Right lobe of liver (tissue), 6 donors: ENCODE measurements at regions not wholly inside any gene's neighbourhood (a gene's known extent, or its start where the extent isn't known, plus 50 kb on each side); places are given as distances from the start of the nearest gene placed in this dataset.

Experiments used
- ATAC-seq, 4 donors: fragments of 200-7000 bp; cut with Tn5 transposase; one replicate each; pipeline ENCODE4 v1.9.1; 2020; ENCODE audit warnings: mild to moderate bottlenecking in 4 of 4, moderate library complexity in 4 of 4
- DNase-seq, 3 donors: peaks; one replicate each; pipeline ENCODE4 v3.0.0-alpha.2; 2020
- H3K27ac ChIP-seq, 3 donors: fragments of 200-600 bp; one replicate each; pipeline ENCODE4 v1.8.0; 2022
- H3K27me3 ChIP-seq, 2 donors: fragments of 200-600 bp; one replicate each; pipeline ENCODE4 v1.8.0; 2022
- H3K36me3 ChIP-seq, 4 donors: fragments of 200-600 bp; sonication (generic) in 1 of 4; one replicate each; pipeline versions ENCODE4 v1.5.1 to v1.8.0; 2017 to 2022; ENCODE audit warnings: control low read depth in 1 of 4
- H3K4me1 ChIP-seq, 4 donors: fragments of 200-600 bp; sonication (generic) in 1 of 4; one replicate each; pipeline versions ENCODE4 v1.5.1 to v1.8.0; 2017 to 2022; ENCODE audit warnings: control low read depth in 1 of 4
- H3K4me3 ChIP-seq, 3 donors: fragments of 200-600 bp; one replicate each; pipeline ENCODE4 v1.8.0; 2022
- H3K9me3 ChIP-seq, 4 donors: fragments of 200-600 bp; sonication (generic) in 1 of 4; one replicate each; pipeline versions ENCODE4 v1.5.1 to v1.8.0; 2017 to 2022; ENCODE audit warnings: control low read depth in 1 of 4
- CTCF ChIP-seq, 4 donors: fragments of 200-600 bp in 3 of 4; fragments of 450-650 bp in 1 of 4; IDR thresholded peaks; one replicate each; pipeline versions ENCODE4 v1.5.1 to v1.8.0; 2016 to 2022; ENCODE audit warnings: antibody characterized with exemption in 4 of 4, mild to moderate bottlenecking in 2 of 4
- POLR2A ChIP-seq: fragments of 450-650 bp; IDR thresholded peaks from one replicate; pipeline ENCODE4 v1.6.1; 2017; ENCODE audit warnings: antibody characterized with exemption, mild to moderate bottlenecking
- WGBS: methylation state at CpG from one replicate; pipeline ENCODE4 v1.1.6; 2018; ENCODE audit warnings: low coverage, low lambda C conversion rate; ENCODE audit not compliant: insufficient coverage; ENCODE audit errors: missing lambda C conversion rate; 5-methylcytosine and 5-hydroxymethylcytosine counted together
- intact Hi-C, 2 donors: fragments of 100-400 bp; cut with DNase I; formaldehyde crosslinking; loops; one replicate each; pipeline versions ENCODE4 v1.11.2 to v1.14.1; 2022
- donor health status: DM: no; HTN: yes; CAD: no.
- donor health status: DM: no; HTN: no; CAD: no.
- donor health status: DM: no; HTN: no; CAD: no.
- donor health status: DM: no; HTN: yes; CAD: no.
- donor health status: DM: no; HTN: yes; CAD: no.

GRCh38 chr5:57675236-57675635 lies 192.6 kb upstream of the ACTBL2 start:
- 86% methylated on average over 1 of the region's 1 CpG for WGBS
- intact Hi-C loops = no loop called here
- Histone ChIP-seq H3K4me1 (no peaks in the 10 kb centered on the region), H3K27ac (no peak overlapping the region), H3K4me3 (no peak overlapping the region), H3K36me3 (no peaks in the 10 kb centered on the region), H3K27me3 (no peaks in the 10 kb centered on the region), H3K9me3 (no peaks in the 10 kb centered on the region)
- ATAC-seq (no peak), DNase-seq (no peak)
- TF ChIP-seq CTCF (IDR thresholded peaks at IDR 0.05) (no peak), POLR2A (no peak)

- TF ChIP-seq POLR2A (no peak), CTCF (IDR thresholded peaks at IDR 0.05) (no peak)
- Histone ChIP-seq H3K27me3 (no peaks in the 10 kb centered on the region), H3K9me3 (no peaks in the 10 kb centered on the region), H3K4me3 (no peak overlapping the region), H3K4me1 (no peaks in the 10 kb centered on the region), H3K27ac (no peak overlapping the region), H3K36me3 (no peaks in the 10 kb centered on the region)
- ATAC-seq (no peak), DNase-seq (no peak)
- intact Hi-C loops = no loop called here
Measured at GRCh38 chr5:57671371-57671770, 188.8 kb upstream of the ACTBL2 start.

GRCh38 chr5:57666582-57666981 lies 184.0 kb upstream of the ACTBL2 start:
- TF ChIP-seq CTCF (IDR thresholded peaks at IDR 0.05) = no peak
- no peaks in the 10 kb centered on the region for H3K9me3 ChIP-seq
- no peak overlapping the region for H3K4me3 ChIP-seq
- no peaks in the 10 kb centered on the region for H3K4me1 ChIP-seq
- intact Hi-C loops = no loop called here
- H3K27me3 ChIP-seq = no peaks in the 10 kb centered on the region
- DNase-seq (no peak), ATAC-seq (no peak)
- H3K27ac ChIP-seq = no peak overlapping the region
- H3K36me3 ChIP-seq = peaks cover 0 to 5% (median 1%) of the 10 kb centered on the region in 4 donors

GRCh38 chr5:57665146-57665936 lies 182.7 kb upstream of the ACTBL2 start:
- peaks cover 0 to 5% (median 1%) of the 10 kb centered on the region in 4 donors for H3K36me3 ChIP-seq
- DNase-seq (no peak), ATAC-seq (no peak)
- no peak for TF ChIP-seq POLR2A
- no peak for TF ChIP-seq CTCF (IDR thresholded peaks at IDR 0.05)
- H3K4me1 ChIP-seq = no peaks in the 10 kb centered on the region
- H3K27ac ChIP-seq = no peak overlapping the region
- no peak overlapping the region for H3K4me3 ChIP-seq
- no peaks in the 10 kb centered on the region for H3K27me3 ChIP-seq
- no peaks in the 10 kb centered on the region for H3K9me3 ChIP-seq
- WGBS = 94% methylated on average over 7 of the region's 7 CpGs
- intact Hi-C loops = no loop called here

GRCh38 chr5:57664700-57665099 lies 182.1 kb upstream of the ACTBL2 start:
- Histone ChIP-seq H3K9me3 (no peaks in the 10 kb centered on the region), H3K27me3 (no peaks in the 10 kb centered on the region), H3K36me3 (peaks cover 0 to 5% (median 1%) of the 10 kb centered on the region in 4 donors), H3K4me3 (no peak overlapping the region), H3K27ac (no peak overlapping the region), H3K4me1 (no peaks in the 10 kb centered on the region)
- intact Hi-C loops = no loop called here
- ATAC-seq (no peak), DNase-seq (no peak)
- WGBS = 83% methylated on average over 1 of the region's 1 CpG
- TF ChIP-seq CTCF (IDR thresholded peaks at IDR 0.05) (no peak), POLR2A (no peak)
